Activated T-cell treated with anti-CD3 and anti-CD28 coated beads for 1 hour (primary cell): ENCODE measurements at regions not wholly inside any gene's neighbourhood (a gene's known extent, or its start where the extent isn't known, plus 50 kb on each side); places are given as distances from the start of the nearest gene placed in this dataset.
"Not testable (repeated sequence)": the region's sequence is repeated elsewhere in the genome, so short reads cannot be mapped to it uniquely, and the experiment has no call there.

Experiments used
- DNase-seq: peaks from one replicate; pipeline ENCODE4 v3.0.0-alpha.2; 2020; ENCODE audit warnings: low read depth

- DNase-seq, result no peak
Observed at GRCh38 chrX:734362-734761, 103.8 kb downstream of the SHOX start.

DNA sequence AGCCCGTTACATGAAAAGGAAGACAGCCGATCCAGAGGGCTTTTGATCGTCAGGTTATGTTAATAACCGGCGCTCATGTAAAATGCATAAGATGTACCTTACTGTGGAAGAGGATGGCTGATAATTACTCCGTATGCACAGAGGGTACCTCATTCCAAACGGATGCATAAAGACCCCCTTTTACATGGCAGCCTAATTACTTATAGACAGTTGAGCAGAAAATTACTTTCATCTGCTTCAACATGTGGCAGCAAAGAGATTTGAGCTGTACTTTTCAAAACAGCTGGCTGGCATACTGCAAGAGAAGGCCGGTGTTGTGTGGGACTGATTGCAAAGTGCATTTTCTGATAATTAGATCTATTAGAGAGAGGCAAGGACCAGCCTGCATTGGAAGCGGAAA lies 103.4 kb downstream of the SHOX start:
- no peak for DNase-seq

- no peak for DNase-seq
Observed at GRCh38 chrX:729583-730409, 99.2 kb downstream of the SHOX start.

GRCh38 chrX:729101-729500 lies 98.5 kb downstream of the SHOX start:
- DNase-seq, result not testable (repeated sequence)

DNA sequence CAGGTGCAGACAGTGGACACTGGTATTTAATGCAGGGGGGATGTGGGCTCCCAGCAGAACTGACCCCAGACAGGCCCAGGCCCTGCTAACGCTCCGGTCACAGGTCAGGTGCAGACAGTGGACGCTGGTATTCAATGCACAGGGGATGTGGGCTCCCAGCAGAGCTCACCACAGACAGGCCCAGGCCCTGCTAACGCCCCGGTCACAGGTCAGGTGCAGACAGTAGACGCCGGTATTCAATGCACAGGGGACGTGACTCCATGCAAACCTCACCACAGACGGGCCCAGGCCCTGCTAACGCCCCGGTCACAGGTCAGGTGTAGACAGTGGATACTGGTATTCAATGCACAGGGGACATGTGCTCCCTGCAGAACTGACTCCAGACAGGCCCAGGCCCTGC lies 98.0 kb downstream of the SHOX start:
- not testable (repeated sequence) for DNase-seq

DNA sequence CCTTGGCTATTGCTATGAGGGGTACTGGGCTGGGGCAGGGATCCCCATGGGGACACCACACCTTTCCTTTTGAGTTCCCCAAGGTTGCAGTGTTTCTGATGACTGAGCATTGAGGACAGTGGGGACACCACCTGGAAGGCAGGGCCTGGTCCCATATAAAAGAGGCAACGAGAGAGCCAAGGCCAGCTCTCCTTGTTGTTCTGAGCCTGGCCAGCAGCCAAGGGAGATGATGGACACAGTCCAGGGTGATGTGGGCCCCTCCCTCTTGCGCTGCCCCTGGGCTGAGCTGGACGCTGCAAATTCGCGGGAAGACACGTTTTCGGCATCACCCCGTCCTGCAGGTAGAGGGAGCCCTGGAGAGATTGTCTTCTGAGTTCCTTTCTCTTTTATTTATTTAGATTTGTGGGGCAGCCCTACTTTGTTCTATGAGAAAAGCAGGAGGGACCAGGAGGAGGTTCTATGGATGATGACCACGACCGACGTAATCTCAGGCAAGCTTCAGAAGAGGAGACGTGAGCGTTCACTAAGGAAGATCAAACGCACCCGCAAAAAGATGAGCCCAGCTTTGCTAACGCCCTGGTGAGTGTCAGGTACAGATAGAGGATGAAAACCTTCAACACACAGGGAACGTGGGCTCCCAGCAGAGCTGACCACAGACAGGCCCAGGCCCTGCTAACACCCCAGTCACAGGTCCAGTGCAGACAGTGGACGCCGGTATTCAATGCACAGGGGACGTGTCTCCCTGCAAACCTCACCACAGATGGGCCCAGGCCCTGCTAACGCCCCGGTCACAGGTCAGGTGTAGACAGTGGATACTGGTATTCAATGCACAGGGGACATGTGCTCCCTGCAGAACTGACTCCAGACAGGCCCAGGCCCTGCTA lies 97.4 kb downstream of the SHOX start:
- no peak for DNase-seq

DNA sequence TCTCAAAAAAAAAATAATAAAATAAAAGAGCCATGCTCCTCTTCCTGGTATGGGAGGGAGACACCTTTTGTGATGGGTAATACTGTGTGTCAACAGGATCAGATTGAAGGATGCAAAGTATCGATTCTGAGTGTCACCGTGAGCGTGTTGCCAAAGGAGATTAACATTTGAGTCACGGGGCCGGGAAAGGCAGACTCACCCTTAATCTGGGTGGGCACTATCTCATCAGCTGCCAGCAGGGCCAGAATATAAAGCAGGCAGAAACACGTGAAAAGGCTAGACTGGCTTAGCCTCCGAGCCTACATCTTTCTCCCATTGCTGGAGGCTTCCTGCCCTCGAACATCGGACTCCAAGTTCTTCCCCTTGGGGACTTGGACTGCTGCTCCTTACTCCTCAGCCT lies 95.4 kb downstream of the SHOX start:
- DNase-seq, result no peak

GRCh38 chrX:724256-724655 lies 93.7 kb downstream of the SHOX start:
- DNase-seq, result no peak

DNA sequence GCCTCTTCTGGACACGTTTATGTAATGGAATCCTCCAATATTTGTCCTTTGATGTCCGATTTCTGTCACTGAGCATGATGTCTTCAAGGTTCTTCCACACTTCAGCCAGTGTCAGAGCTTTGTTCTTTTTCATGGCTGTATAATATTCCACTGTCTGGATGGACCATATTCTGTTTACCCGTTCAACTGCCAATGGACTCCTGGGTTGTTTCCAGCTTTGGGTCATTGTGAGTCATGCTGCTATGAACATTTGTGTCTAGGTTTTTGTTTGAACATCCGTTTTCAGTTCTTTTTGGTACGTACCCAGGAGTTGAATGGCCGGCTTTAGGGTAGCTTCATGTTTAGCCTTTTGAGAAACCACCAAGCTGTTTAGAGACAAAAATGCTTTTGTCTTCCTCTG lies 93.2 kb downstream of the SHOX start:
- DNase-seq, result no peak

- DNase-seq, result no peak
Observed at GRCh38 chrX:721354-721753, 90.8 kb downstream of the SHOX start.

- no peak for DNase-seq
Observed at GRCh38 chrX:720825-721224, 90.2 kb downstream of the SHOX start.

DNA sequence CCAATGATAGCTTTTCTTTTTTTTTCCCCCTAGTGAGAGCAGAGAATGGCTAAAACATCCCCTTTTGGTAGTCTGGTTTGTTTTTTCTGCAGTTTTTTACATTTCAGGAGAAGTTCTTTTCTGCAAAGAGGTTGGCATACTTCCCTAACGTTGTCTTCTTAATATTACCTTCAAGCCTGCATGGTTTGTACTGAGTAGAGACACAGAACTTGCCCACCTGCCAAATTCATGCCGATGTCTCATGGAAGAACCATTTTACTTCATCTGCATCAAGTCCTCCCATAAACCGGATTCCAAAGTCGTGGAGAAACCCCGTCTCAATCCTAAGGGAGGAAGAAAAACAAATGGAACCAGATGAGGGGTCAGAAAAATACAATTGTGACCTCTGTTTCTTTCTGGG lies 89.7 kb downstream of the SHOX start:
- DNase-seq, result no peak

DNA sequence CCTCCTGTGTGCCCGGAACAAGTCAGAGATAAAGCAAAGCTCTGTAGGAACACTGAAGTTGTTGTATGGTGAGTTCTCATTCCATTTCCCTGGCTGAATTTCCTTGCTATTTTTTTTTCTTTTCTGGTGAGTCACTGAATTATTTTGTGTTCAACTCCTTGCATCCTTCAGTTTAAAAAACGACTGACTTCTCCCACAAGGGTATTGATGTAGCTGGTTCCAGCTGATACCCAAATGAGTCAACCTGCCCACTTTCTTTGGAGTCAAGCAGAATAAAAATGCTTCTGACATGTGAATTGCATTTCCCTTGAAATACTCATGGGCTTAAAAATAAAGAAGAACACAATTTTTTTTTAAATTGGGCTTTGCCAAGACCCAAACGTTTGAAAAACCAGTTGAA lies 85.5 kb downstream of the SHOX start:
- DNase-seq, result no peak

GRCh38 chrX:714131-714530 lies 83.5 kb downstream of the SHOX start:
- DNase-seq, result no peak
